ENCODE measurements at regions not wholly inside any gene's neighbourhood (a gene's known extent, or its start where the extent isn't known, plus 50 kb on each side); places are given as distances from the start of the nearest gene placed in this dataset.

- no peak for DNase-seq
Measured at GRCh38 chr11:120032766-120033390, 105.0 kb downstream of the TRIM29 start.

GRCh38 chr11:120031612-120032600 is 106.0 kb downstream of the TRIM29 start:
- no peak for ATAC-seq
- no peak for DNase-seq

More at GRCh38 chr11:120032766-120033390, 105.0 kb downstream of the TRIM29 start:
- no peak for ATAC-seq

GRCh38 chr11:120031156-120031555 is 106.8 kb downstream of the TRIM29 start:
- DNase-seq (no peak), ATAC-seq (no peak)

GRCh38 chr11:120030411-120030810 is 107.5 kb downstream of the TRIM29 start:
- ATAC-seq = no peak
- DNase-seq = no peak

GRCh38 chr11:120029321-120029720 is 108.6 kb downstream of the TRIM29 start:
- DNase-seq (no peak), ATAC-seq (no peak)

GRCh38 chr11:120028897-120029258 is 109.0 kb downstream of the TRIM29 start:
- DNase-seq (no peak), ATAC-seq (no peak)

- no peak for DNase-seq
- ATAC-seq = no peak
Measured at GRCh38 chr11:120028181-120028896, 109.6 kb downstream of the TRIM29 start.

- DNase-seq = no peak
- ATAC-seq = no peak
Measured at GRCh38 chr11:120027546-120028180, 110.2 kb downstream of the TRIM29 start.

GRCh38 chr11:120025606-120026335 is 112.1 kb downstream of the TRIM29 start:
- ATAC-seq (no peak), DNase-seq (no peak)

- ATAC-seq = no peak
- no peak for DNase-seq
Measured at GRCh38 chr11:120024586-120024985, 113.3 kb downstream of the TRIM29 start.

- ATAC-seq (no peak), DNase-seq (no peak)
Measured at GRCh38 chr11:120024046-120024445, 113.9 kb downstream of the TRIM29 start.

GRCh38 chr11:120023551-120023950 is 114.4 kb downstream of the TRIM29 start:
- ATAC-seq (no peak), DNase-seq (no peak)

- DNase-seq (no peak), ATAC-seq (no peak)
Measured at GRCh38 chr11:120023120-120023519, 114.8 kb downstream of the TRIM29 start.

- DNase-seq (no peak), ATAC-seq (no peak)
Measured at GRCh38 chr11:120022617-120023016, 115.3 kb downstream of the TRIM29 start.

- DNase-seq (no peak), ATAC-seq (no peak)
Measured at GRCh38 chr11:120021978-120022377, 115.9 kb downstream of the TRIM29 start.

GRCh38 chr11:120021391-120021953 is 116.4 kb downstream of the TRIM29 start:
- no peak for DNase-seq
- no peak for ATAC-seq

GRCh38 chr11:120020981-120021380 is 116.9 kb downstream of the TRIM29 start:
- ATAC-seq (no peak), DNase-seq (no peak)

- ATAC-seq (no peak), DNase-seq (no peak)
Measured at GRCh38 chr11:120020486-120020885, 117.4 kb downstream of the TRIM29 start.

- DNase-seq (no peak), ATAC-seq (no peak)
Measured at GRCh38 chr11:120019191-120019590, 118.7 kb downstream of the TRIM29 start.

- DNase-seq = no peak
- no peak for ATAC-seq
Measured at GRCh38 chr11:120017582-120018150, 120.2 kb downstream of the TRIM29 start.
